ENCODE measurements at regions not wholly inside any gene's neighbourhood (a gene's known extent, or its start where the extent isn't known, plus 50 kb on each side); places are given as distances from the start of the nearest gene placed in this dataset.

GRCh38 chr10:22875581-22875980 is 52.3 kb upstream of the ARMC3 start:
- in situ Hi-C loops (cut with HindIII; ENCODE audit: low sequenced_read_pairs), result no loop called here

- in situ Hi-C loops (cut with HindIII; ENCODE audit: low sequenced_read_pairs), result no loop called here
Observed at GRCh38 chr10:22874189-22874854, 53.5 kb upstream of the ARMC3 start.

- in situ Hi-C loops (cut with HindIII; ENCODE audit: low sequenced_read_pairs), result no loop called here
Observed at GRCh38 chr10:22856444-22857074, 71.3 kb upstream of the ARMC3 start.

GRCh38 chr10:22854935-22855421 is 72.9 kb upstream of the ARMC3 start:
- in situ Hi-C loops (cut with HindIII; ENCODE audit: low sequenced_read_pairs), result loop anchor here (5.0 kb wide), 2 partner anchors 82 to 93 kb away; no protein-coding TSS in a partner anchor

GRCh38 chr10:22853906-22854447 is 73.9 kb upstream of the ARMC3 start:
- in situ Hi-C loops (cut with HindIII; ENCODE audit: low sequenced_read_pairs), result loop anchor here (5.0 kb wide), 2 partner anchors 83 to 92 kb away; no protein-coding TSS in a partner anchor

GRCh38 chr10:22852712-22853353 is 75.0 kb upstream of the ARMC3 start:
- in situ Hi-C loops (cut with HindIII; ENCODE audit: low sequenced_read_pairs), result loop anchor here (5.0 kb wide), 2 partner anchors 84 to 91 kb away; no protein-coding TSS in a partner anchor

- in situ Hi-C loops (cut with HindIII; ENCODE audit: low sequenced_read_pairs), result loop anchor here (5.0 kb wide), 2 partner anchors 85 to 90 kb away; no protein-coding TSS in a partner anchor
Observed at GRCh38 chr10:22851865-22852239, 76.0 kb upstream of the ARMC3 start.

- in situ Hi-C loops (cut with HindIII; ENCODE audit: low sequenced_read_pairs), result loop anchor here (5.0 kb wide), 2 partner anchors 87 to 88 kb away; no protein-coding TSS in a partner anchor
Observed at GRCh38 chr10:22850541-22850940, 77.3 kb upstream of the ARMC3 start.

- in situ Hi-C loops (cut with HindIII; ENCODE audit: low sequenced_read_pairs), result no loop called here
Observed at GRCh38 chr10:22849077-22849805, 78.6 kb upstream of the ARMC3 start.

GRCh38 chr10:22848509-22848908 is 79.3 kb upstream of the ARMC3 start:
- in situ Hi-C loops (cut with HindIII; ENCODE audit: low sequenced_read_pairs), result no loop called here

- in situ Hi-C loops (cut with HindIII; ENCODE audit: low sequenced_read_pairs), result no loop called here
Observed at GRCh38 chr10:22846294-22846693, 81.6 kb upstream of the ARMC3 start.

- in situ Hi-C loops (cut with HindIII; ENCODE audit: low sequenced_read_pairs), result no loop called here
Observed at GRCh38 chr10:22839639-22840038, 88.2 kb upstream of the ARMC3 start.

- in situ Hi-C loops (cut with HindIII; ENCODE audit: low sequenced_read_pairs), result no loop called here
Observed at GRCh38 chr10:22837771-22838170, 90.1 kb upstream of the ARMC3 start.

GRCh38 chr10:22837351-22837750 is 90.5 kb upstream of the ARMC3 start:
- in situ Hi-C loops (cut with HindIII; ENCODE audit: low sequenced_read_pairs), result no loop called here

GRCh38 chr10:22834471-22834870 is 93.4 kb upstream of the ARMC3 start:
- in situ Hi-C loops (cut with HindIII; ENCODE audit: low sequenced_read_pairs), result no loop called here

GRCh38 chr10:22833781-22834180 is 94.1 kb upstream of the ARMC3 start:
- in situ Hi-C loops (cut with HindIII; ENCODE audit: low sequenced_read_pairs), result no loop called here

GRCh38 chr10:22833353-22833752 is 94.5 kb upstream of the ARMC3 start:
- in situ Hi-C loops (cut with HindIII; ENCODE audit: low sequenced_read_pairs), result no loop called here

- in situ Hi-C loops (cut with HindIII; ENCODE audit: low sequenced_read_pairs), result no loop called here
Observed at GRCh38 chr10:22832851-22833250, 95.0 kb upstream of the ARMC3 start.

- in situ Hi-C loops (cut with HindIII; ENCODE audit: low sequenced_read_pairs), result no loop called here
Observed at GRCh38 chr10:22832066-22832602, 95.7 kb upstream of the ARMC3 start.

GRCh38 chr10:22831586-22831985 is 96.3 kb upstream of the ARMC3 start:
- in situ Hi-C loops (cut with HindIII; ENCODE audit: low sequenced_read_pairs), result no loop called here

Data from endothelial cell of hepatic sinusoid (primary cell).